Embryonic facial prominence (tissue), 1 donor: ENCODE measurements at regions not wholly inside any gene's neighbourhood (a gene's known extent, or its start where the extent isn't known, plus 50 kb on each side); places are given as distances from the start of the nearest gene placed in this dataset.

Source experiments
- DNase-seq: peaks from one replicate; pipeline ENCODE4 v3.0.0-alpha.2; 2016; ENCODE audit errors: extremely low spot score

GRCh38 chr12:58268069-58268468 is 326.7 kb downstream of the ATP23 start:
- peak; percentile 24 for DNase-seq

- DNase-seq: no peak
These were observed 328.1 kb downstream of the ATP23 start for GRCh38 chr12:58269476-58269875.

DNA sequence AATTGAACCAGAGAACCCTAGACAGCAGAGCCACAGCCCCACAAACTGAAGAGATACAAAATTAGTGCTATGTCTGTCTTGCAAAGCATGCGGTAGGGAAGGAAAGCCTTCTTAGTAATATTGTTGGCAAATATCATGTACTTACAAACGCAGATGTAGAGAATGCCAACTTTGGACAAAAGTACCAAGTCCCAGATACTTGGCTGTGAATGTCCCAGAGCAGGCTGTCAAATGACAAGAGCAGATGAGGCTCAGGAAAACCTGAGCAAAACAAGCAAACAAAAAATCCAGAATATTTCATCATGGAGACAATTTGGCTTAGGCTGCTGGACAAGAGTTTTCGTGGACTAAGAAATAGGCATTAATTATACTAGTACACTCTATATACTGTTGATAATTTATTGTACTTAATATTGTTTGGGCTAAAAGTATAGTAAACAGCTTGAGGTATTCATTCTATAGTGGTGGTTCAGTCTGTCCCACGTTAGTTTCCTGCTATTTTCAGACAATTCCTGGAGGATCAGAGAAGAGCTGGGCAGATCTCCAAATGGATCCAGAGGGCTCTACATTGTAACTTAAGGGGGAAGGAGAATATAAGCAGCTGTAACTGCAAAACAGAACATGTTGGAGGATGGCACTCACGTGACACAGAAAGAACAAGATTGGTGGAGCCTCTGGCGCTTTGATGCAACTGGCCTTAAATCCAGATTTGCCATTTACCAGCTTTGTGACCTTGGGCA is 329.8 kb downstream of the ATP23 start:
- no peak for DNase-seq

- DNase-seq: no peak
These were observed 331.1 kb downstream of the ATP23 start for GRCh38 chr12:58272461-58272860.

DNA sequence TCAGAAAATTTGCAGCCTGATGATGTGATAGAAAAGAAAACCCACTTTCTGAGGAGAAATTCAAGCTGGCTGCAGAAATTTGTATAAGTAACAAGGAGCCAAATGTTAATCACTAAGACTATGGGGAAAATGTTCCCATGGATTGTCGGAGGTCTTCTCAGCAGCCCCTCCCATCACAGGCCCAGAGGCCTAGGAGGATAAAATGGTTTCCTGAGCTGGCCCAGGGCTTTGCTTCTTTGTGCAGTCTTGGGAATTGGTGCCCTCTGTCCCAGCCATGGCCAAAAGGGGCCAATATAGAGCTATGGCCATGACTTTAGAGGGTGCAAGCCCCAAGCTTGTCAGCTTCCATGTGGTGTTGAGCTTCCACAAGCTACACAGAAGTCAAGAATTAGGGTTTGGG is 335.9 kb downstream of the ATP23 start:
- DNase-seq: no peak

- DNase-seq: no peak
These were observed 342.2 kb downstream of the ATP23 start for GRCh38 chr12:58283553-58283952.

GRCh38 chr12:58285551-58285950 is 344.2 kb downstream of the ATP23 start:
- DNase-seq: no peak

- DNase-seq: no peak
These were observed 345.0 kb downstream of the ATP23 start for GRCh38 chr12:58286353-58286752.

DNA sequence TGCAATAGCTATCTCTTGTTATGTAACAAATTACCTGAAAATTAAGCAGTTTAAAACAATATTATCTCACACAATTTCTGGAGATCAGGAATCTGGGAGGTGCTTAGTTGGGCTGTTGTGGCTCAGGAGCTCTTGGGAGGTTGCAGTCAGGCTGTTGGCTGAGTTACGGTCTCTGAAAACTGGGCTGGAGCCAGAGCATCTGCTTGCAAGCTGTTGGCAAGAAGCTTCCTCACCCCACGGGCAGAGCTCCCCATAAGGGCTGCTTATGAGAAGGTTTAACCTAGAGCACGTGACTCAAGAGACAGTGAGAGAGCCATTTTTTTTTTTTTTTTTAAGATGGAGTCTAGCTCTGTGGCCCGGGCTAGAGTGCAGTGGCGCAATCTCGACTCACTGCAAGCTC is 346.8 kb downstream of the ATP23 start:
- DNase-seq: peak; percentile 39

DNA sequence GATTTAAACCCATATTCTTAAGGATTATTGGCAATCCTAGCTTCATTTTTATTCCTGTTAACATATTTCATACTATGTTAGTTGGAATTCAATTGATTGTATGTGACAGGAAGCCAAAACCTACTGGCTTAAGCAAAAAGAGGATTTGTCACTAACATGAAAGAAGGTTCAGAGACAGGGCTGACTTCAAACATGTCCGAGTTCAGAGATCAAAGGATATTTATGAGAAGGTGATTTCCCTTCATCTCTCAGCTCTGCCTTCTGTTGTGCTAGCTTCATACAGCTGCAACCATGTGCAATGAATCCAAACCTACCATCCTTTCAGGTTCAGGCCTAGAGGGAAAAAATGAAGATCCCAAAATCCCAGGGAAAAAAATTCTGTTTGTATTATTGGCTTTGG is 349.7 kb downstream of the ATP23 start:
- DNase-seq: no peak

DNA sequence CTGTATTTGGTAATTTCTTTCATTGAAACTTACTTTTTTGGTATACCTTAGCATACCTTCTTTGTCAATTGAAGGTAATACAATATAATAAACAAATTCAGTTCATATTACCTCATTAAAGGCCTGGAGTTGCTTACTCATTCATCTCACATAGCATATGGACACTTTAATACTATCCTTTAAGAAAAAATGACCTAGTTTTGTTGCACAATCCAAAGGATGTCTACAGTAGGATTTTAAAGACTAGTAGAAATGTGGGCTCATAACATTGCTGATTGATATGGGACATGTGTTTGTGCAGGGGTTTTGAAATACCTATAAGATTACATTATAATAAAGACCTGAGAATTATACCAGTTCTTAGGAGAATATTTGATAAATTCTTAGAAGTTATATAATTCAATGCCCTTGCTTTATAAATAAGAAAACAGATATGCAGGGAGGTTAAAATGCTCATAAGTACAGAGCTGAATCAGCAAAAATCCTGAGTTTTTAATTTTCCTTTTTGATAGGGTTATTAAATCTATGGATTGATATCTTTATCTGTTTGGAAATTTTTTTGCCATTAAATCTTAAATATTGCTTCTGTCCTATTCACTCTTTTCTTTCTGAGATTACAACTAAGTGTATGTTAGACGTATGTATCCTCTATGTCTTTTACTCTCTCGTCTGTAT is 352.1 kb downstream of the ATP23 start:
- DNase-seq: no peak

GRCh38 chr12:58295268-58295667 is 353.9 kb downstream of the ATP23 start:
- DNase-seq: no peak

DNA sequence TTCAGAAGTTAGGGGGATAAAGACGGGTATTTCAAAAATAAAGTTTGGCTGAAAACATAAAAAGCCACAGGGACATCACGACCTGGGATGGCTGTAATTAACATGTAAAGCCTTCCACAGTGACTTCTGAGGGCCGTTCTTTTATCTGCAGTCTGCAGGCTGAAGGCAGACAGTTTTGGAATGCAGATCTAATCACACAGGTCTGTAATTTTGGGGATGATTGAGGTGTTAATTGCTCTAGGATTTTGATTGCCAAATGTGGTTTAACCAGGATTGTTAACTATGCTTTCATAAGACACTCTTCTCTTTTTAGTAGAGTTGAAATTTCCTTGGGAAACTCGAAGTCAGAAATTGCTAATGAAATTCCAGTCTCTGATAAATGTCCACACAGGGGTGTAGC is 355.5 kb downstream of the ATP23 start:
- no peak for DNase-seq

DNA sequence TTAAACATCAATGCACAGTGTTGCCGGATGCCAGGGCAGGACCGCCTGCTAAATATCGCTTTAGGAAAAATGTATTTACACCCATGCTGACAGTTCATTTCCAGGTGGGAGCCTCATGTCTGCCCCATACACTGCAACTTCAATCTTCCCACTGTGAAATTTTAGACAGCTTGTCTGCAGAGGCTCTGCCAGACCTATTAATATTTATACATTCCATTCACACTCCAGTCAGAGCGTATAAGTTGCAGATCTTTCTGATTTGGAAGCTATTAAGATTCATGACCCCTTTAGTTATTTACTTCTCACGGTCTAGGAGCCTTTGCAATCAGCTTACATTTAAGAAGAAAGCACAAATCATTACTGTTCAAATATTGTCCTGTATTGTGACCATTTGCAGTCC is 357.4 kb downstream of the ATP23 start:
- no peak for DNase-seq

- DNase-seq: no peak
These were observed 358.0 kb downstream of the ATP23 start for GRCh38 chr12:58299371-58299770.

- DNase-seq: no peak
These were observed 359.8 kb downstream of the ATP23 start for GRCh38 chr12:58301038-58301729.

DNA sequence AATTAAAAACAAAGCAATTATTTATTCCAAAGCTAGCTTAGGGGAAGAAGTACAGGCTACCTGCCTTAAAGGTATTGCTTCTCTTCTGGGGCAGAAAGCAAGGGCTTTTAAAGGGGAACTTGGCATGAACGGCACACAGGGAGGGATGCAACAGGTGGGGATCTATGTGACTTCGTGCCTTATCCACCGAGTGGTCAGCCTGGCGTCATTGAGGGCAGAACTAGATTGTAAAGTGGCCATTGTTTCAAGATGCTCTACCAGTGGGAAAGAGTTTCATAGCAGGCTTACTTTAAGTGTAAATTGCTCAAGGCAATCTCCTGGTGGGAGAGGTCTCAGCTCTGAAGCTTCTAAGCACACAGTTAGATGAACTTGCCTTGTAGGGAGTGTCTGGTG is 360.4 kb downstream of the ATP23 start:
- no peak for DNase-seq

DNA sequence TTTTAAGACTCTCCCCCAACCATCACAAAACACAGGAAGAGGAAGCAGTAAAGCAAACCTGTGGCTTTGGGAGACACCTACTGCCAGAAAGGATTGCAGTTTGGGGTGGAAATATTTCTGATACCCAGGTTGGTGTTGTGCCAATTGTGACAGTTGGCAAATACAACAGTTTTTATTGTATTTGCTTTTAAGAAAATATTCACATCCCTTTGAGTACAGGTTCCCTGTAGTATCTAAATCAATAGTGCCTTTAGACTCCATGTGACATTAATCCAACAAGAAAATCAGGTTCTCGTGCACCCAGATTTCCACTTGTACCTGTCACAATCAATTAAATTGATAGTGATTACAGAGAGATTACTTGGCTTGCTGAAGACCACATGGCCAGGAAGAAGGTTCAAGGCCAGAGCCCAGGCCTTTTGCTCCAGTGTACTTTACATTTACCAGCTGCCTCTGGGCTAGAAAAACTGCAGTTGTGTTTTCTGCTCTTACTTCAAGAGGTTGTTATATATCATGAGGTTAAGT is 361.2 kb downstream of the ATP23 start:
- DNase-seq: no peak

DNA sequence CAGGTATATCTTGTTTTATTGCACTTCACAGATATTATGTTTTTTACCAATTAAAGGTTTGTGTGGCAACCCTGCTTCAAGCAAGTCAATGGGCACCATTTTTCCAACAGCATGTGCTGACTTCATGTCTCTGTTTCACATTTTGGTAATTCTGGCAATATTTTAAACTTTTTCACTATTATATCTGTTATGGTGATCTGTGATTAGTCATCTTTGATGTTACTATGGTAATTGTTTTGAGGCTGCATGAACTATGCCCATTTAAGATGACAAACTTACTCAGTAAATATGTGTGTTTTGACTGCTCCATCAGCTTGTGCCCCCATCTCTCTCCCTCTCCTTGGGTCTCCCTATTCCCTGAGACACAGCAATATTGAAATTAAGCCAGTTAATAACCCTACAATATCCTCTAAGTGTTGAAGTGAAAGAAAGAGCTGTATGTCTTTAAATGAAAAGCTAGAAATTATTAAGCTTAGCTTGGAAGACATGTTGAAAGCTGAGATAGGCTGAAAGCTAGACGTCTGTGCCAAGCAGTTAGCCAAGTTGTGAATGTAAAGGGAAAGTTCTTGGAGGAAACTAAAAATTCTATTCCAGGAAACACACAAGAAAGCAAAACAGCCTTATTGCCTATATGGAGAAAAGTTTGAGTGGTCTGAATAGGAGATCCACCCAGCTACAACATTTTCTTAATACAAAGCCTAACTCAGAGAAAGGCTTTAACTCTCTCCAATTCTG is 365.1 kb downstream of the ATP23 start:
- DNase-seq: no peak

DNA sequence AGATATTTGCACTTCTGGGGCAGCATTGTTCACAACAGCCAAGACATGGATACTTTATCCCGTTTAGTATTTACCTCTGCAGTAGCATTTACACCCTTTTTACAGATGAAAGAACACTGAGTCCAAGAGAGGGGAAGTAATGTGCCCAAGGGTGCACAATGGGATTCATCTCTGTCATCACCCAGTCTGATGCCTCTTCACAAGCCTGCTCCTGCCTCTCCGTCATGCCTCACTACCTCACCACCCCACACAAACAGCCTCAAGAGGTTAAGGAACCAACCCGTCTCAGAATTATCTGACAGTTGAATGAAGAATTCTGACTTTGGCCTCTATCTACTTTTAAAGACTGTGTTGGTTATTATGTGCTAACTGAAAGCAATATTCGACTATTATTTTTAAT is 368.4 kb downstream of the ATP23 start:
- DNase-seq: no peak

GRCh38 chr12:58310368-58310767 is 369.0 kb downstream of the ATP23 start:
- DNase-seq: no peak
